AG04450 (cell line): ENCODE measurements at regions not wholly inside any gene's neighbourhood (a gene's known extent, or its start where the extent isn't known, plus 50 kb on each side); places are given as distances from the start of the nearest gene placed in this dataset.

Source experiments
- CTCF ChIA-PET: fragments of 300-600, 350-600 bp; formaldehyde crosslinking; extraction: SDS; loops from one replicate; lab custom pipeline; 2022; ENCODE audit warnings: antibody characterized with exemption, inconsistent platforms; lab: Charles Lee
- POLR2A ChIA-PET: fragments of 350-600 bp; formaldehyde crosslinking; extraction: SDS; loops from one replicate; lab custom pipeline; 2021; ENCODE audit warnings: antibody characterized with exemption, inconsistent platforms; lab: Yijun Ruan, JAX
- DNase-seq: peaks from one replicate; pipeline ENCODE4 v3.0.0-alpha.2; 2011; ENCODE audit warnings: low read depth, low spot score
- H3K27ac ChIP-seq: one replicate; pipeline ENCODE4 v1.5.1; 2012; ENCODE audit warnings: low read depth, low read length, control low read depth
- H3K27me3 ChIP-seq: one replicate; pipeline ENCODE4 v1.6.0; 2012; ENCODE audit warnings: low read length; ENCODE audit not compliant: control insufficient read depth, insufficient read depth
- H3K4me3 ChIP-seq: 2 replicates; pipeline ENCODE4 v1.5.1; 2011; ENCODE audit warnings: mild to moderate bottlenecking, low read depth, low read length, control low read depth
- H3K9me3 ChIP-seq: 2 replicates; pipeline ENCODE4 v1.5.1; 2012; ENCODE audit warnings: low read length; ENCODE audit not compliant: control insufficient read depth, insufficient read depth
- TF ChIP-seq, protein P1 (sequence below): IDR thresholded peaks from 2 replicates; pipeline ENCODE4 v1.5.1; 2011; ENCODE audit warnings: low read depth, low read length, control low read depth, inconsistent platforms

GRCh38 chr9:28714188-28714587 lies 1140.9 kb upstream of the C9orf72 start:
- DNase-seq: no peak
- Histone ChIP-seq H3K27ac (no peak overlapping the region), H3K4me3 (no peak overlapping the region), H3K9me3 (peaks cover 3% of the 10 kb centered on the region; the same call in 1 of the 2 replicates), H3K27me3 (no peaks in the 10 kb centered on the region)
- TF ChIP-seq, protein P1, sequence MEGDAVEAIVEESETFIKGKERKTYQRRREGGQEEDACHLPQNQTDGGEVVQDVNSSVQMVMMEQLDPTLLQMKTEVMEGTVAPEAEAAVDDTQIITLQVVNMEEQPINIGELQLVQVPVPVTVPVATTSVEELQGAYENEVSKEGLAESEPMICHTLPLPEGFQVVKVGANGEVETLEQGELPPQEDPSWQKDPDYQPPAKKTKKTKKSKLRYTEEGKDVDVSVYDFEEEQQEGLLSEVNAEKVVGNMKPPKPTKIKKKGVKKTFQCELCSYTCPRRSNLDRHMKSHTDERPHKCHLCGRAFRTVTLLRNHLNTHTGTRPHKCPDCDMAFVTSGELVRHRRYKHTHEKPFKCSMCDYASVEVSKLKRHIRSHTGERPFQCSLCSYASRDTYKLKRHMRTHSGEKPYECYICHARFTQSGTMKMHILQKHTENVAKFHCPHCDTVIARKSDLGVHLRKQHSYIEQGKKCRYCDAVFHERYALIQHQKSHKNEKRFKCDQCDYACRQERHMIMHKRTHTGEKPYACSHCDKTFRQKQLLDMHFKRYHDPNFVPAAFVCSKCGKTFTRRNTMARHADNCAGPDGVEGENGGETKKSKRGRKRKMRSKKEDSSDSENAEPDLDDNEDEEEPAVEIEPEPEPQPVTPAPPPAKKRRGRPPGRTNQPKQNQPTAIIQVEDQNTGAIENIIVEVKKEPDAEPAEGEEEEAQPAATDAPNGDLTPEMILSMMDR: no peak
- POLR2A ChIA-PET: no interaction called here
- CTCF ChIA-PET: no interaction called here

- Histone ChIP-seq H3K4me3 (no peak overlapping the region), H3K9me3 (0 out of 2 replicates have a peak, but pooled peaks cover 3% of the 10 kb centered on the region), H3K27ac (no peak overlapping the region), H3K27me3 (no peaks in the 10 kb centered on the region)
- no peak for DNase-seq
- CTCF ChIA-PET: no interaction called here
- POLR2A ChIA-PET: no interaction called here
- TF ChIP-seq, protein P1: no peak
Observed at GRCh38 chr9:28718226-28718625, 1144.9 kb upstream of the C9orf72 start.

GRCh38 chr9:28720746-28721145 lies 1147.5 kb upstream of the C9orf72 start:
- no peaks in the 10 kb centered on the region for H3K9me3 ChIP-seq
- no peaks in the 10 kb centered on the region for H3K27me3 ChIP-seq
- no peak overlapping the region for H3K4me3 ChIP-seq
- POLR2A ChIA-PET: no interaction called here
- no peak overlapping the region for H3K27ac ChIP-seq
- no peak for DNase-seq
- CTCF ChIA-PET: no interaction called here
- TF ChIP-seq, protein P1: no peak

DNA sequence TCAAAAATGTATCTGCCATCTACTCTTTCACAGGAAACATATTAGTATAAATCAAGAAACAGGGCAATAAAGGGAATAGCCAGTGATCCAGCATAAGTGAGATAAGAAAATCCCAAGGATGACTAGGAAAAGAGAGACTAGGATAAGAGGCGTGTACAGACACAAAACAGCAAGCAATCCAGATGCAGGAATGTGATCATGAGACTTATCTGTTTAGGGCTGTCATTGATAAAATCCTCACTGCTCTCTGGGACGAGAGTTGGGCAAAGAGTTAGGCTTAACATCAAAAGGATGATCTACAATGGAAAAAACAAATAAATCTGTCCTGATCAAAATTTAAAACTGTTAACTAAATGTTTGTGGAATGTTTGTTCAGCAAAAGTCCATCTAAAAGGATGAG lies 1156.8 kb upstream of the C9orf72 start:
- Histone ChIP-seq H3K27ac (no peak overlapping the region), H3K27me3 (no peaks in the 10 kb centered on the region), H3K4me3 (no peak overlapping the region), H3K9me3 (peaks cover 3% of the 10 kb centered on the region)
- CTCF ChIA-PET: no interaction called here
- DNase-seq: no peak
- TF ChIP-seq, protein P1: no peak
- POLR2A ChIA-PET: no interaction called here

GRCh38 chr9:28735738-28736342 lies 1162.6 kb upstream of the C9orf72 start:
- no peak overlapping the region for H3K27ac ChIP-seq
- TF ChIP-seq, protein P1: no peak
- no peaks in the 10 kb centered on the region for H3K27me3 ChIP-seq
- DNase-seq: no peak
- H3K4me3 ChIP-seq: no peak overlapping the region
- ChIA-PET CTCF (no interaction called here), POLR2A (no interaction called here)
- H3K9me3 ChIP-seq: peaks cover 7% of the 10 kb centered on the region
